Posterior vena cava (tissue), 2 donors: ENCODE measurements at regions not wholly inside any gene's neighbourhood (a gene's known extent, or its start where the extent isn't known, plus 50 kb on each side); places are given as distances from the start of the nearest gene placed in this dataset.

ENCODE experiments used
- DNase-seq: peaks from one replicate; pipeline ENCODE4 v3.0.0-alpha.2; 2020; ENCODE audit warnings: low spot score
- intact Hi-C, 2 donors: fragments of 100-400 bp; cut with DNase I; formaldehyde crosslinking; loops; one replicate each; pipeline versions ENCODE4 v1.14.1 to v1.14.2; 2022 to 2023
- donor health status: DM: yes; HTN: yes; CAD: no.
- donor health status: DM: yes; HTN: yes; CAD: no.

DNA sequence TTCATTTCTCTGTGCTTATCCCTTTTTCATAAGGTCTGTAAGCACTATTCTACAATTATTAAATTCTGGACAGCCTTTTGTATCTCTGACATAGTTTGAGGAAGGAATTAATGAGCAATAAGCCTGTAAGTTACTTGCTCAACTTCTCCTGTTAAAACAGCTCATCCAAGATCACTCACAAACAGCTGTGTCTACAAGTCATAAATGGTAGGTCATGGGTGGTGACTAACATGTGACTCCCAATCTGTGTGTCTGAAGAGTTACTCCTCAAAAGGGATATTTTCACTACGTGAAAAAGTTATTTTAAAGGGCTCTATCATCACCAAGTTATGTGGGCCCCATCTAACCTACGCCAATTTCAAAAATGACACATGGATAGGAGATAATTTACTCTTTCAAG is 145.2 kb upstream of the CBLB start:
- DNase-seq, result no peak
- intact Hi-C loops, result no loop called here

DNA sequence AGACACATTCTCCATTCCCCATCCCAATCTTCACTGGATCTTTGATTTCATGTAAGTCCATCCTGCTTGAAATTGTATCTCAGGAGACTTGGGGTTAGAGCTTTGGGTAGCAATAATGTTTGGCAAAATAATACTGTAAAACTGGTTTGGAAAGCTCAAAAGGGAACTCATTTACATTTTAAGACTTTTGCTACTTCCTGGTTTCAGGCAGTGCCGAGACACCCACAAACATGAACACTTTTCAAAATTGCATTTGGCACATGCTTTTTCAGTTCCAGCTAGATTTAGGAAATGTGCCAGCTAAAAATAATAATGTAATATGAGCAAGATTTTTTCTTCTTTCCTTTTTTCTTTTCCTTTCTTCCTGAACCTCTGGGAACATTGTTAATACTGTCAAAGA is 145.7 kb upstream of the CBLB start:
- DNase-seq, result no peak
- intact Hi-C loops, result no loop called here

DNA sequence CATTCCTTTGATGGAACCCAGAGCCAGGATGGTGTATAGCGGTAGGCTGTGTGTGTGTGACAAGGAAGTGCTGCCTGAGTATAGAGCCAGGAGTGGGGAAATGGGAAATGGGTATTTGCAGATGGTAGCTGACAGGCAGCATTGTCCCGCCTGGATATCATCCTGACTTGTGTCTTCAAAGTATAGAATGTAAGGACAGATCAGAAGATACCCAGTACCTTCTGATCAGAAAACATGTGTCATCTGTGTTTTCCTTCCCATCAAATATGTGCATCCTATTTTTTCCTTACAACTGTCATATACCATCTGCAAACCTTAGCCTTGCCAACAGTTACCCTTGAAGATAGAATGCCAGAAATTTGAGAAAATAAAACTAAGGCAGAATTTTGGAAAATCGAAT is 146.2 kb upstream of the CBLB start:
- DNase-seq, result no peak

DNA sequence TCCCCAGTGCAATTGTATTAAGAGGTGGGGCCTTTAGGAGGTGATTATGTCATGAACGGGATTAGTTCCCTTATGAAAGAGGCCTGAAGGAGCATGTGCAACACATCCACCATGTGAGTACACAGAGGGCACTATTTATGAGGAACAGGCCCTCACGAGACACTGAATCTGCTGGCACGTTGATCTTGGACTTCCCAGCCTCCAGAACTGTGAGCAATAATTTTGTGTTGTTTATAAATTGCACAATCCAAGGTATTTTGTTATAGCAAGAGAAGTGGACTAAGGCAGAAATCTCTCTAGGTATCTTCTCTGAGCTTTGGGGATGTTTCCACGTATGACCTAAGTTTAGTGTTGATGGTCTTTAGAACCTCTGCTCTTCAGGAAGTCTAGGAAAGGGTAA is 149.3 kb upstream of the CBLB start:
- DNase-seq, result no peak
- intact Hi-C loops, result no loop called here

More for the DNA sequence above, 146.2 kb upstream of the CBLB start:
- intact Hi-C loops, result no loop called here

DNA sequence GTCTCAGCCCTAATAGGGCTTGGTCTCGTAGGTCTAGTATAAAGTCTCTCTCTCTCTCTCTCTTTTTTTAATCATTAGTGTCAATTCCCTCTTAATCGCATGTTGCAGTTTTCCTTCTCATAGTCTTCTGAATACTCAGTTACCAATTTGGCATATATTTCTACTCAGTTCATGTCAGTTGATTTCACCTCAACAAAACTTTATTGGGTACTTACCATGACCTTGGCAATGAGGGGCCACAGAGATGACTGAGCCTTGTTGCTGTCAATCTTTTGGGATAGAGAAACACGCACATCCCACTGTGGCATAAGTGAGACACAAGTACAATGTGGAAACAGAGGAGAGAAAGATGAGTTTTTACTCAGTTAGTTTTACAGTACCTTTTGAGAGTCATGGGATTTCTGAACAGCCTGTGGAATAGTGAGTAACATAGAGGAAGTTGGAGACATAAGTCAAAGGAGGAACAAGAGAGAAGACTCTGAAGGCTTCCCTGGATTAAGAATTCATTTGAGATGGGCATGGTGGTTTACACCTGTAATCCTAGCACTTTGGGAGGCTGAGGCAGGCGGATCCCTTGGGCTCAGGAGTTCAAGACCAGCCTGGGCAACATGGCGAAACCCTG is 150.2 kb upstream of the CBLB start:
- intact Hi-C loops, result no loop called here
- no peak for DNase-seq

DNA sequence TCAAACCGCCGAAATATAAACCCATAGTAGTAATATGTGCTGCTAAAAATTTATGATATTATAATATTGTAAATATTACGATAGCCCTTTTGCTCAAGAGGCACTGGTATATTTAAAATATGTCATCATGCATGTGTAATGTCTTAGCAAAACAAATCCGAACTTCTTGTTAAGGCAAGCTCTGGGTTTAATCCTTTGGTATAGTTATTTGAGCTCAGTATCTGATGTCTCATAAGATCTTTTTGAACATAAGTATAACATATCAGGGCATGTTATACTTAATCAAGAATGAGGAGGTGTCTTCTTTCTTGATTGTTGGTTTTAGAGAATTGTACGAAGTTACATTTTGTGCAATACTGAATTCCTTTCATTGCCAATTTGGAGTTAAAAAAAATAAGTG is 154.1 kb upstream of the CBLB start:
- intact Hi-C loops, result no loop called here
- no peak for DNase-seq

DNA sequence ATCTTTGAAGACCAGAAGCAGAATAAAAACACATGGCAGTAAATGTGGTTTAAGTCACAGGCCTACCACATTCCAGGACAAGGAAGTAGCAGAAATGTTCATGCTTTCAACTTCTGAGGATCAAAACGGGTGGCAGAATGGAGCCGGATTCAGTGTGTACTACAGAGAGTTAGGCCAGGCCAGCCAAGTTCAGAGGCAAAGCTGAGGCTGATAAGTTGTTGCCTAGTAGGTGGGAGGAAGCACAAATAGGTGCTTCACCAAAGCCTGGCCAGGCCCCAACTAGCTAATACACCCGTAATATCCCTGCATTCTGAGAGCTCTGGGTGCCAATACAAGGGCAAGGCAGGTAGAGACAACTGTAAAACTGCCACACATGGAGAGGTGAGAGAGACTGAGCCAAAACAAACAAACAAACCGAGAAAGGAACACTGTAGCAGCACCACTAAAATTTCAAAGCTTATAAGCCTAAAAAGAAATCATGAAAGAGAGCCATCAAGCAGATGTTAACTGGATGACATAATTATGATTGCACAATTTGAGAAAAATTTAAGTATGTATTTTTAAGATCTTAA is 156.4 kb upstream of the CBLB start:
- DNase-seq, result no peak
- intact Hi-C loops, result no loop called here

DNA sequence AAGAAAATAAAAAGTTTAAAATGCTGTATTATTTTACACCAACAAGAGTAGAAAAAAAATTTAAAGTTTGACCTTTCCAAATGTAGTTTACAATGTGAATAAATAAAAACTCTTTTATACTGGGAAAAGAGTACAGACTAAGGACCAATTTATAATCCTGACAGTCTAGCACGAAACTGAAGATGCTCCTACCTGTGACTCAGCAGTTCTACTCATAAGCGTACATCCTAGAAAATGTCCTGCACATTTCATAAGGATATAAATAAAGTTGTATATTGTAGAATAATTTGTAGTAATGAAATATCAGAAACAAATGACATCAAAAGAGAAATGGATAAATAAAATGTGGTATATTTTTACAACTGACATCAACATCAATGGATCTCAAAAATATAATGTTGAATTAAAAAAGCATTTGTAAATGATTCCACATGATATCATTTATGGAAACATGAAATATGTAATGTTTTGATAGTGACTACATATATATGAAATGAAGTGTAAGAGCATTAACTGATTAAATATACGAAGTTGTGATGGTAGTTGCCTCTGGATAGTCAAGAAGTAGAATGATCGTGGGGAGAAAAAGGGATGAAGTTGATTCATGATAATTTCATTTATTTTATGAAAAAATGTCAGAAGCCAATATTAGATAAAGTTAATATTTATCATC is 161.3 kb upstream of the CBLB start:
- DNase-seq, result no peak
- intact Hi-C loops, result no loop called here

DNA sequence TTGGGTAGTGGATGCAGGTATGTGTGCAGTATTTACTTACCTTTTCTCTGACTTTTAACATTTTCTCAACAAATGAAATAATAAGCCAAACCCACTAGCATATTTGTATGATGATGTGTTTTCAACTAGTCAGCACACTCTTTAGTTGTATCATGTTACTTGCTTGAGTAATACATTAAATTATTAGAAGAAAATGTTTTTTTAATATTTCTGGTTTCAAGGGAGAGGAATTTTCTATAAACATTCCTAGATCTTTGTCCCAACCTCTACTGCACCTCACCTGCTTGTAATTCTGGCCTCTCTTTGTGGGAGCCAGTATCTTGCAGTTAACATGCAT is 161.8 kb upstream of the CBLB start:
- intact Hi-C loops, result no loop called here
- DNase-seq, result no peak

DNA sequence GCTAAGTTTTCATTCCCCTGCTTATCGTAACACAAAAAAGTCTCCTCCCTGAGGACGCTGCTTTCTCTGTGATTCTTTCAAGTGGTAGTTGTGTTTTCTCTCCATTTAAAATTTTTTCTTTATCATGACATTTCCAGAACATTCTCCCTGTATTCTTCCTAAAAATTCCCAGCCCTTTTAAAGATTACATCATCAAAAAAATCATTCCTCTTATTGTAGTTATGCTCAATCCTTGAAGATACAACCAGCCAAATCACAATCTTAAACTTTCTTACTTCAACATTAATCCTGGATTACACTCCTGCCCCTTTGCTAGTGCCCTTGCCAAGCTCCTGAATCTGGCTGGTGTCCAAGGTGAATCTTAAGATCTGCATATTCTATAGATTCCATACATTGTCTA is 163.7 kb upstream of the CBLB start:
- intact Hi-C loops, result no loop called here

DNA sequence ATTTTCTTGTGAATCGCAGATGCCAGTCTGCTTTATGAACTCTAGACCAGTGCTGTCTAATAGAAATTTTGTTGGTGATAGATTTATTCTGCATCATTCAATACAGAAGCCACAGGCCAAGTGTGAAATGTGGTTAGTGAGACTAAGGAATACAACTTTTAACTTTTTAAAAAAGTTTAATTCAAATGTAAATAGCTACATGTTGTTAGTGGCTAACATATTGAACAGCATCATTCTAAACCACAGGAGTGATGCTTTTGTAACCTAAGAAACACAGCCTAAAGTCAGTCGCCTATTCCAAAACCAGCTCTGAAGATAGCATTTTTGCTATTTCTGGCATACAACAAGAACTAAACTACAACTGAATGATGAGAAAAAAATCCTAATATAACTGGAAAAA is 164.8 kb upstream of the CBLB start:
- DNase-seq, result no peak
- intact Hi-C loops, result no loop called here

More for the DNA sequence above, 163.7 kb upstream of the CBLB start:
- DNase-seq, result no peak

DNA sequence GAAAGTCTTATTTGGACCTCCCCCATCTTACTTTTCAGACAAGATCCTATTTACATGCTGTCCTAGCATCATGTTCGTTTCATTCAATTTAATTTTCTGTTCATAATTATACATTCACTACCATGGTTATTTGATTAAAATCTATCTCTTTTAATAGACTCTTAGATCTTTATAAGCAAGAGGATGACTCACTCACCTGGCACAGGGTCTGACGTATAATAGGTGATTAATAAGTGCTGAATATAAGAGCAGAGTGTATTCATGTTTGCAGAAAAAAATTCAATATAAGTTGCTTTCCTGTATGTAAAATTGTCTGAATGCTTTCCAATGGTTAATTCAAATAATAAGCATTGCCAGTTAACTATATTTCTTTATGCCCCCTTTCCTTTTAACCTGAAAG is 165.5 kb upstream of the CBLB start:
- intact Hi-C loops, result no loop called here
- no peak for DNase-seq

DNA sequence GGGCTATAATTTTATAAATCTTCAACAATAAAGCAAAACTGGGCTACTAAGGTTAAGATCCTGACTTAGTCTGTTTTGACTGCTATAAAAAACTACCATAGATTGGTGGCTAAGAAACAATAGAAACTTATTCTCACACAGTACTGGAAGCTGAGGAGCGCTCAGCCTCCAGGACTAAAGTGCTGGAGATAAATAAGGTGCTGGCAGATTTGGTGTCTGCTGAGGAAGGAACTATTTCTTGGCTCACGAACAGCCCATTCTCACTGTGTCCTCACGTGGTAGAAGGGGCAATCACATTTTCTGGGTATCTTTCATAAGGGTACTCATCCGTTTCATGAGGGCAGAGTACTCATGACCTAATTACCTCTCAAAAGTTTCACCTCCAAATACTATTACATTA is 166.8 kb upstream of the CBLB start:
- no peak for DNase-seq
- intact Hi-C loops, result no loop called here

DNA sequence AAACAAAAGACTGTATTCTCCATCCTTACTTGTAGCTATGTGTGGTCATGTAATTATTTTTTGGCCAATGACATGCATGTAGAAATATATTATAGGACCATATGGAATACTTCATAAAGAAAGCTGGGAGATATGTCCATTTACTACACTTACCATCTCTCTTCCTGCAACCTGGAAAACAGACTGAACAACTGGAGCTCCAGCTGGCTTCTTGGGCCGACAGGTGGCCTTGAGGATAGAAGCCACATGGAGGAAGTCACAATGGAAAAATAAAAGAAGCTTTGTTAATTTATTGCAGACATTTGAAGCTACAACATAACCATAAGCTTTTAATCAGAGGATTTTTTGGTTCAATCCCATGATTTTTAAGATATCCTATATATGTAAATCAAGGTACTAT is 167.9 kb upstream of the CBLB start:
- intact Hi-C loops, result no loop called here
- no peak for DNase-seq

DNA sequence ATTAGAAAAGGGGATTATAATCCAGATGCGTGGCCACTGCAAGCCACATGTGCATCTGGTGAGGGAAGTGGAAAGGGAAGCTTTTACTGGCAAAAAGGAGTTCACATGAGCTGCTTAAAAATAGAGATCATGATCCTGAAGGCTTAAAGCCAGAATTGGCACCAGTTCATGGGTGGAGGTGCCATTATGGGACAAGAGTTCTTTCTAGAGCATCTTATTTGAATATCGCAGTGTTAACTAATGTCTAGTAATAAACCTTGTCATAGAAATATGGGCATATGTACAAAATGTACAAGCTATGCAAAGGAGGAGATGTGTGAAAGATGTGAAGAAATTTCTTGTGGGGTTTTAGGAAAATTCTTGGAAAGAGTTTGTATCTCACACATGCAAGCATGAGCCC is 178.4 kb upstream of the CBLB start:
- intact Hi-C loops, result no loop called here
- no peak for DNase-seq

DNA sequence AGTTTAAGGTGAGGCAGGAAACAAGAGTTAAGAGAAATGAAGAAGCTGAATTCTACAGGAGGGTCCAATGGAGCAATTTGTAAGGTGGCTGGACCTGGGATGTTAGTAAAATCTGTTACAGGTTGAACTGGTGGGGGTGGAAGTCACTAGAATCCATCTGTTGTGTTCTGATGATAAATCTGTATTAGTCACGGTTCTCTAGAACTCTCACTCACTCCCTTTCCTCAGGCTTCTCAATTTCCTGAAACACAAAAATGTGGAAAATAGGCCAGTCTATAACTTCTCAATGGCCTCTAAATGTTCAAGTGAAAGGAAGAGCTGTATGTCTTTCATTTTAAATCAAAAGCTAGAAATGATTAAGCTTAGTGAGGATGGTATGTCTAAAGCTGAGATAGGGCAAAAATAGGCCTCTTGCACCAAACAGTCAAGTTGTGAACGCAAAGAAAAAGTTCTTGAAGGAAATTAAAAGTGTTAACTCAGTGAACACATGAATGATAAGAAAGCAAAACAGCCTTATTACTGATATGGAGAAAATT is 180.2 kb upstream of the CBLB start:
- DNase-seq, result no peak
- intact Hi-C loops, result no loop called here

DNA sequence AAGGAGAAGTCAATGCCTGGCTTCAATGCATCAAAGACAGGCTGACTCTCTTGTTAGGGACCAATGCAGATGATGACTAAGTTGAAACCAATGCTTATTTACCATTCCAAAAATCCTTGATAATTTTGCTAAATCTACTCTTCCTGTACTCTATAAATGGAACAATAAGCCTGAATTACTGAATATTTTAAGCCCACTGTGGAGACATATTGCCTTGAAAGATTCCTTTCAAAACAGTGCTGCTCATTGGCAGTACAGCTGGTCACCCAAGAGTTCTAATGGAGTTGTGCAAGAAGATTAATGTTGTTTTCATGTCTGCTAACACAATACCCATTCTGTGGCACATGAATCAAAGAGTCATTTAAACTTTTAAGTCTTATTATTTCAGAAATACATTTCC is 181.0 kb upstream of the CBLB start:
- DNase-seq, result no peak
- intact Hi-C loops, result no loop called here

DNA sequence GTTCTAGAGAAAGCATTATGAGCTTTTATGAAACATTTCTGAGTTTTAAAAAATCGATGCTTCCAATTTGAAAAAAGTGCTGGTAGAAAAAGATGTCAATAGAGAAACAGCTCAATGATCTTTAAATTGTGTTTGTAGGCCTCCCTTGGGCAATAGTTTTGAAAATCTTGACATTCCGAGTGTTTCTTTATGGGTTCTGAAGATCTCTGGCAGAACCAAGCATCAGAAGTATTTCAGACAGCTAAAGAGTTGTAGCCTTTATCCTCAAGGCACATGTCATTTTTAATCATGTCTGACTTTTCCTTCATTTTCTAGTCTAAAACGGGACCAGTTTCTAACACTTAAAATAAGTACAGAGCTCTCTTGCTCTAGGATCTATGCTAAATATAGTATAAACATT is 188.1 kb upstream of the CBLB start:
- intact Hi-C loops, result no loop called here
- DNase-seq, result no peak

DNA sequence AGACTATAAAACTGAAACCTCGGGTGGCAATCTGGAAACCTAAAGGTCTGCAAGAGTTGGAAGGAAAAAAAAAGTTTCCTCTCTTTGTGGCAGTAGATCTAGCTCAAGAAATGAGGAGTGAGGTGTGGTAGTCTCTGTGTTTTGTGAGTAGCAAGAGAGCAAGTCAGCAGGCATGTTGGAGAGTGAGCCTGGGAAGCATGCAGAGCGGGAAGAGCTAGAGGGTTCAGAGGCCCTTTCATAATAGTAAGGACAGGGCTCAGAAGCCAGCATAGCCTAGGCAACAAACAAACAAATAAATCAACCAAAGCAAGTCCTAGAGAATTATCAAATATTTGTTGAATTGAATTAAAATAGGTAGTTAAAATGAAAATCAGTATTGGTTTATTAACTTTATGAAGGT is 189.7 kb upstream of the CBLB start:
- intact Hi-C loops, result no loop called here
- DNase-seq, result no peak

DNA sequence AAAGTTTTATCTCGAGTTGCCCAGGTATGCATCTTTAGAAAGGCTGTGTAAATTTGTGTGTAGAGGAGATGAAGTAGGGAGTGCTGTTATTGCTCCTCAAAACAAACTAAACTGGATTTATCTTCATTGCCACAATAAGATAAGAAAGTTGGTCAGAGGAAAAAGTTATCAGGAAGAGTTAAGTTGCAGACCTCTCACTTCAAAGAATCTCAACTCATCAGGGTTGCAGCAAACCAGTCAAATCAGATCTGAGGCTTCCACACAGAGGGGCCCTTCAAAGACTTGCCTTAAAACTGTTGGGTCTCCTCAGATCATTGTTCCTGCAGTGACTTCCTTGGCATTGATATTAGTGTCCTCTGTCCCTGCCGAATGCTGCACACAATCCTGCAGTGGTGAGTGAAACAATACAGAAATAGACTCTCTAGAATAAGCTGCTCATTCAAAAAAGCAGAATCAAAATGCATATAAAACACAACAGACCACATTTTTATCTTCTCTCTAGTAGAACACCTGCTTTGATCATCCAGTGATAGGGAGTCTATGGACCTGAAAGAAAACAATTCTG is 191.2 kb upstream of the CBLB start:
- intact Hi-C loops, result no loop called here

DNA sequence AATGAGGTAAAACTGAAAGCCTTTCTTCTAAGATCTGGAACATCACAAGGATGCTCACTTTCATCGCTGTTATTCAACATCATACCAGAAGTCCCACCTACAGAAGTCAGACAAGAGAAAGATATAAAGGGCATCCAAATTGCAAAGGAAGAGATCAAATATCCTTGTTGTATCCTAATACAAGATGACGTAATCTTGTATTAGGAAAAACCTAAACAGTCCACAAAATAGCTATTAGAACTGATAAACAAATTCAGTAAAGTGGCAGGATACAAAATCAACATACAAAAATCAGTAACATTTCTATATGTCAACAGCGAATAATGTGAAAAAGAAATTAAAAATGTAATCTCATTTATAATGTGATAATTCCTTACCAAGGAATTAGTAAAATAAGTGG is 195.1 kb upstream of the CBLB start:
- DNase-seq, result no peak
- intact Hi-C loops, result no loop called here

More for the DNA sequence above, 191.2 kb upstream of the CBLB start:
- DNase-seq, result no peak
